GM23338 (cell line): ENCODE measurements at regions not wholly inside any gene's neighbourhood (a gene's known extent, or its start where the extent isn't known, plus 50 kb on each side); places are given as distances from the start of the nearest gene placed in this dataset.

Experiments used
- ATAC-seq: fragments of 200-7000 bp; cut with Tn5 transposase; 3 replicates; pipeline ENCODE4 v1.9.1; 2020
- DNase-seq: peaks from one replicate; pipeline ENCODE4 v3.0.0-alpha.2; 2015; ENCODE audit warnings: low spot score
- H2AFZ ChIP-seq: fragments of 200-600 bp; sonication (generic); 2 replicates; pipeline ENCODE4 v1.8.0; 2016; ENCODE audit warnings: antibody characterized with exemption, mild to moderate bottlenecking, moderate library complexity
- H3F3A ChIP-seq: fragments of 200-600 bp; sonication (generic); replicated peaks from 2 replicates; pipeline ENCODE4 v1.8.0; 2017; ENCODE audit warnings: antibody characterized with exemption, mixed run types, low read depth
- H3K27ac ChIP-seq: fragments of 200-600 bp; sonication (generic); 2 replicates; pipeline ENCODE4 v1.6.1; 2016; ENCODE audit warnings: low read depth
- H3K27me3 ChIP-seq: fragments of 200-600 bp; sonication (generic); 2 replicates; pipeline ENCODE4 v1.8.0; 2016; ENCODE audit warnings: mild to moderate bottlenecking, mixed run types, moderate library complexity; ENCODE audit not compliant: insufficient read depth
- H3K36me3 ChIP-seq: fragments of 200-600 bp; sonication (generic); 2 replicates; pipeline ENCODE4 v1.8.0; 2016; ENCODE audit warnings: mild to moderate bottlenecking; ENCODE audit not compliant: insufficient read depth
- H3K4me1 ChIP-seq: fragments of 200-600 bp; sonication (generic); 2 replicates; pipeline ENCODE4 v1.8.0; 2016; ENCODE audit warnings: mild to moderate bottlenecking, moderate library complexity; ENCODE audit not compliant: insufficient read depth
- H3K4me2 ChIP-seq: fragments of 200-600 bp; sonication (generic); 2 replicates; pipeline ENCODE4 v1.7.1; 2017; ENCODE audit warnings: mixed run types
- H3K4me3 ChIP-seq: fragments of 200-600 bp; sonication (generic); 2 replicates; pipeline ENCODE4 v1.6.1; 2016; ENCODE audit warnings: mixed run types
- H3K79me2 ChIP-seq: fragments of 200-600 bp; sonication (generic); replicated peaks from 2 replicates; pipeline ENCODE4 v1.8.0; 2017; ENCODE audit warnings: mild to moderate bottlenecking; ENCODE audit not compliant: insufficient read depth
- H3K9me2 ChIP-seq: fragments of 200-600 bp; sonication (generic); 2 replicates; pipeline ENCODE4 v1.8.0; 2017; ENCODE audit not compliant: insufficient read depth
- H4K20me1 ChIP-seq: fragments of 200-600 bp; sonication (generic); replicated peaks from 2 replicates; pipeline ENCODE4 v1.8.0; 2017; ENCODE audit warnings: mild to moderate bottlenecking; ENCODE audit not compliant: insufficient read depth
- H3K27ac Mint-ChIP-seq: 2 replicates; pipeline ENCODE4 v1.8.0; 2020; ENCODE audit warnings: inconsistent platforms, mild to moderate bottlenecking, moderate library complexity, mixed read lengths
- H3K27me3 Mint-ChIP-seq: 3 replicates; pipeline ENCODE4 v1.8.0; 2022; ENCODE audit warnings: low read depth, mild to moderate bottlenecking, moderate library complexity, mixed read lengths, inconsistent platforms; ENCODE audit not compliant: insufficient read depth, poor library complexity
- H3K36me3 Mint-ChIP-seq: 3 replicates; pipeline ENCODE4 v1.8.0; 2021; ENCODE audit warnings: low read depth, mild to moderate bottlenecking, inconsistent platforms, moderate library complexity, mixed read lengths
- H3K4me1 Mint-ChIP-seq: 3 replicates; pipeline ENCODE4 v1.8.0; 2020; ENCODE audit warnings: mild to moderate bottlenecking, inconsistent platforms, mixed read lengths
- H3K4me3 Mint-ChIP-seq: 3 replicates; pipeline ENCODE4 v1.8.0; 2021; ENCODE audit warnings: moderate library complexity, mild to moderate bottlenecking, inconsistent platforms, mixed read lengths
- H3K9me3 Mint-ChIP-seq: 3 replicates; pipeline ENCODE4 v1.8.0; 2020; ENCODE audit warnings: moderate library complexity, mild to moderate bottlenecking, inconsistent platforms, mixed read lengths
- CREB1 ChIP-seq: fragments of 250-450 bp; sonication (Bioruptor Pico); IDR thresholded peaks from 2 replicates; pipeline ENCODE4 v1.5.0; 2020; ENCODE audit warnings: low read depth, mild to moderate bottlenecking, moderate library complexity
- ETS1 ChIP-seq: IDR thresholded peaks from 2 replicates; pipeline ENCODE4 v1.6.1; 2016; ENCODE audit warnings: antibody characterized with exemption
- EZH2 ChIP-seq: fragments of 200-600 bp; sonication (generic); IDR thresholded peaks from one replicate; pipeline ENCODE4 v1.8.0; 2017; ENCODE audit warnings: antibody characterized with exemption, mild to moderate bottlenecking, low read depth; ENCODE audit not compliant: unreplicated experiment
- EZH2phosphoT487 ChIP-seq: fragments of 200-600 bp; sonication (generic); IDR thresholded peaks from one replicate; pipeline ENCODE4 v1.8.1; 2018; ENCODE audit warnings: antibody characterized with exemption; ENCODE audit not compliant: unreplicated experiment
- JUNB ChIP-seq: IDR thresholded peaks from one replicate; pipeline ENCODE4 v1.6.1; 2016; ENCODE audit warnings: antibody characterized with exemption; ENCODE audit not compliant: unreplicated experiment
- NANOG ChIP-seq: IDR thresholded peaks from 2 replicates; pipeline ENCODE4 v1.6.1; 2016; ENCODE audit warnings: antibody characterized with exemption, borderline replicate concordance
- POLR2AphosphoS5 ChIP-seq: IDR thresholded peaks from 2 replicates; pipeline ENCODE4 v1.6.1; 2016; ENCODE audit warnings: antibody characterized with exemption, low read depth
- REST ChIP-seq: IDR thresholded peaks from one replicate; pipeline ENCODE4 v1.6.1; 2018; ENCODE audit warnings: antibody characterized with exemption; ENCODE audit not compliant: unreplicated experiment
- STAT1 ChIP-seq: IDR thresholded peaks from one replicate; pipeline ENCODE4 v1.6.1; 2016; ENCODE audit warnings: antibody characterized with exemption; ENCODE audit not compliant: unreplicated experiment
- ZNF114 ChIP-seq: fragments of 250-450 bp; sonication (Bioruptor Pico); IDR thresholded peaks from 2 replicates; pipeline ENCODE4 v1.5.0; 2020; ENCODE audit warnings: mild to moderate bottlenecking, moderate library complexity
- ZNF331 ChIP-seq: fragments of 250-450 bp; sonication (Bioruptor Pico); IDR thresholded peaks from 2 replicates; pipeline ENCODE4 v1.5.0; 2020; ENCODE audit warnings: low read depth, mild to moderate bottlenecking, moderate library complexity
- ZNF462 ChIP-seq: fragments of 250-450 bp; sonication (Bioruptor Pico); IDR thresholded peaks from 2 replicates; pipeline ENCODE4 v1.5.0; 2020; ENCODE audit warnings: mild to moderate bottlenecking, moderate library complexity
- TF ChIP-seq, protein P1 (sequence below), 2 experiments: fragments of 200-600 bp in 1 of 2; sonication (generic) in 1 of 2; conservative IDR thresholded peaks; 2 replicates each; pipeline versions ENCODE4 v1.5.1 to v1.6.1; 2016 to 2017; ENCODE audit warnings: antibody characterized with exemption in 2 of 2, low read depth in 2 of 2, mild to moderate bottlenecking in 2 of 2, moderate library complexity in 1 of 2

DNA sequence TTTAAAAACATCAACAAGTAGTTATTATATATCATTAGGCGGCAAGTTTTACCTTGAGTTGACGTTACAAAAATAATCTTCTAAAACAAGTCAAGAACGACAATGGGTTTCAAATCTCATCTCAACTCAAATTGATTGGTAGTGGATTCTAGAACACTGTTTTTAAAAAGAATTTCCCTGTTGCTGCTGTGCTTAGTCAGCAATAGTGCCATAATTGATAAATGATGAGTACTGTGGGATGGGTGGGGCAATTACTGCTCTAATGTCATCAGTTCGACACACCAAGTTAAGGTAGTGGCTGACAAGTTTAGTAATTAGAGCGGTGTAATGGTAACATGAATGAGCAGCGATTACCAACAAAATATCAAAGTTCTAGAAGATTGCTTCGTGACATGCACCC is 73.4 kb upstream of the HTR1B start:
- no peaks in the 10 kb centered on the region for H3K4me1 ChIP-seq
- H2AFZ ChIP-seq: no peak overlapping the region
- H3K27ac Mint-ChIP-seq: no peak overlapping the region
- ATAC-seq: no peak
- no peaks in the 10 kb centered on the region for H3K27me3 ChIP-seq
- H3K9me2 ChIP-seq: peaks cover 6% of the 10 kb centered on the region
- no peak overlapping the region for H3K4me2 ChIP-seq
- H3K9me3 Mint-ChIP-seq: no peaks in the 10 kb centered on the region; the same call in 2 of the 3 replicates
- H3K4me1 Mint-ChIP-seq: no peaks in the 10 kb centered on the region
- no peak for DNase-seq
- no peak overlapping the region for H3K27ac ChIP-seq
- H3F3A ChIP-seq: no peaks in the 10 kb centered on the region
- no peak overlapping the region for H3K4me3 ChIP-seq
- H3K27me3 Mint-ChIP-seq: peaks cover 2% of the 10 kb centered on the region
- no peak overlapping the region for H3K4me3 Mint-ChIP-seq
- H3K79me2 ChIP-seq: no peaks in the 10 kb centered on the region
- no peak for TF ChIP-seq ZNF114 (CRISPR knock-in tag)
- TF ChIP-seq, protein P1, sequence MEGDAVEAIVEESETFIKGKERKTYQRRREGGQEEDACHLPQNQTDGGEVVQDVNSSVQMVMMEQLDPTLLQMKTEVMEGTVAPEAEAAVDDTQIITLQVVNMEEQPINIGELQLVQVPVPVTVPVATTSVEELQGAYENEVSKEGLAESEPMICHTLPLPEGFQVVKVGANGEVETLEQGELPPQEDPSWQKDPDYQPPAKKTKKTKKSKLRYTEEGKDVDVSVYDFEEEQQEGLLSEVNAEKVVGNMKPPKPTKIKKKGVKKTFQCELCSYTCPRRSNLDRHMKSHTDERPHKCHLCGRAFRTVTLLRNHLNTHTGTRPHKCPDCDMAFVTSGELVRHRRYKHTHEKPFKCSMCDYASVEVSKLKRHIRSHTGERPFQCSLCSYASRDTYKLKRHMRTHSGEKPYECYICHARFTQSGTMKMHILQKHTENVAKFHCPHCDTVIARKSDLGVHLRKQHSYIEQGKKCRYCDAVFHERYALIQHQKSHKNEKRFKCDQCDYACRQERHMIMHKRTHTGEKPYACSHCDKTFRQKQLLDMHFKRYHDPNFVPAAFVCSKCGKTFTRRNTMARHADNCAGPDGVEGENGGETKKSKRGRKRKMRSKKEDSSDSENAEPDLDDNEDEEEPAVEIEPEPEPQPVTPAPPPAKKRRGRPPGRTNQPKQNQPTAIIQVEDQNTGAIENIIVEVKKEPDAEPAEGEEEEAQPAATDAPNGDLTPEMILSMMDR (conservative IDR thresholded peaks at IDR 0.05; ENCODE audit: low read depth in 2 of 2): no peak
- no peak for TF ChIP-seq EZH2
- TF ChIP-seq ZNF462 (CRISPR knock-in tag): no peak
- no peak for TF ChIP-seq NANOG
- TF ChIP-seq EZH2phosphoT487: no peak
- no peak for TF ChIP-seq REST
- no peak for TF ChIP-seq STAT1
- TF ChIP-seq ETS1: no peak
- no peak for TF ChIP-seq CREB1 (CRISPR knock-in tag)
- TF ChIP-seq POLR2AphosphoS5: no peak
- no peak for TF ChIP-seq ZNF331 (CRISPR knock-in tag)
- no peak for TF ChIP-seq JUNB
- no peaks in the 10 kb centered on the region for H3K36me3 Mint-ChIP-seq
- no peaks in the 10 kb centered on the region for H3K36me3 ChIP-seq
- no peaks in the 10 kb centered on the region for H4K20me1 ChIP-seq
